Panc1 (cell line): ENCODE measurements at regions not wholly inside any gene's neighbourhood (a gene's known extent, or its start where the extent isn't known, plus 50 kb on each side); places are given as distances from the start of the nearest gene placed in this dataset.

ENCODE experiments used
- ATAC-seq: fragments of 200-7000 bp; cut with Tn5 transposase; 2 replicates; pipeline ENCODE4 v1.9.1; 2020; ENCODE audit warnings: mild to moderate bottlenecking, moderate library complexity
- BruUV-seq: library from RNA; stranded (reverse); fragments of 400-500 nt; replicated peaks from 2 replicates; lab custom pipeline; 2021; lab: Mats Ljungman, UMichigan
- CTCF ChIA-PET: fragments of 300-600 bp; sonication (Branson Sonifier 250); formaldehyde crosslinking; loops from one replicate; lab custom pipeline; 2022; ENCODE audit warnings: antibody characterized with exemption; lab: Charles Lee
- POLR2A ChIA-PET: fragments of 300-600 bp; sonication (Branson Sonifier 250); formaldehyde crosslinking; loops from one replicate; lab custom pipeline; 2022; ENCODE audit warnings: antibody characterized with exemption; lab: Charles Lee
- DNase-seq: peaks from one replicate; pipeline ENCODE4 v3.0.0-alpha.2; 2010; ENCODE audit warnings: low read depth, low spot score
- H3K27ac ChIP-seq: 2 replicates; pipeline ENCODE4 v1.5.1; 2011; ENCODE audit warnings: mild to moderate bottlenecking, low read length, inconsistent platforms
- H3K27me3 ChIP-seq: fragments of 200-500 bp; sonication (Bioruptor generic); 2 replicates; pipeline ENCODE4 v1.6.0; 2014; ENCODE audit warnings: low read length, inconsistent platforms; ENCODE audit not compliant: control insufficient read depth, insufficient read depth
- H3K36me3 ChIP-seq: fragments of 200-500 bp; sonication (Bioruptor generic); 2 replicates; pipeline ENCODE4 v1.5.1; 2014; ENCODE audit warnings: inconsistent platforms, mild to moderate bottlenecking, low read length, moderate library complexity; ENCODE audit not compliant: control insufficient read depth, insufficient read depth
- H3K4me1 ChIP-seq: 2 replicates; pipeline ENCODE4 v1.5.1; 2011; ENCODE audit warnings: inconsistent platforms, mild to moderate bottlenecking, low read length, moderate library complexity; ENCODE audit not compliant: control insufficient read depth, insufficient read depth
- H3K4me3 ChIP-seq, 2 experiments: 2 replicates each; pipeline ENCODE4 v1.5.1; 2011 to 2012; ENCODE audit warnings: low read depth in 2 of 2, low read length in 2 of 2, mild to moderate bottlenecking in 2 of 2, inconsistent platforms in 1 of 2, moderate library complexity in 1 of 2
- H3K9me3 ChIP-seq: fragments of 200-500 bp; sonication (Bioruptor generic); 2 replicates; pipeline ENCODE4 v1.5.1; 2014; ENCODE audit warnings: low read depth, mild to moderate bottlenecking, inconsistent platforms, low read length, moderate library complexity; ENCODE audit not compliant: control insufficient read depth, insufficient read depth
- CTCF ChIP-seq: fragments of 450-650 bp; IDR thresholded peaks from 2 replicates; pipeline ENCODE4 v1.5.1; 2017; ENCODE audit warnings: mild to moderate bottlenecking
- POLR2AphosphoS5 ChIP-seq: IDR thresholded peaks from 2 replicates; pipeline ENCODE4 v1.6.1; 2012; ENCODE audit warnings: mild to moderate bottlenecking, low read depth, low read length, moderate library complexity
- SIN3A ChIP-seq: IDR thresholded peaks from 2 replicates; pipeline ENCODE4 v1.6.1; 2012; ENCODE audit warnings: low read depth, mild to moderate bottlenecking, low read length, moderate library complexity, borderline replicate concordance; ENCODE audit not compliant: insufficient read depth
- TCF7L2 ChIP-seq: IDR thresholded peaks from 2 replicates; pipeline ENCODE4 v1.6.1; 2011; ENCODE audit warnings: mild to moderate bottlenecking, low read depth, low read length, inconsistent platforms
- in situ Hi-C: cut with HindIII; loops from 2 replicates; pipeline ENCODE4 v1.10.0; 2016; ENCODE audit warnings: low sequenced_read_pairs, low pct_unique_long_range_greater_than_20kb
- intact Hi-C: fragments of 100-400 bp; cut with micrococcal nuclease; formaldehyde crosslinking; loops from one replicate; pipeline ENCODE4 v1.10.0; 2022; ENCODE audit not compliant: unreplicated experiment
- TF ChIP-seq, protein P1 (sequence below), 2 experiments: IDR thresholded peaks; 2 replicates each; pipeline ENCODE4 v1.6.1; 2011 to 2012; ENCODE audit warnings: low read depth in 2 of 2, control low read depth in 1 of 2, low read length in 1 of 2, mild to moderate bottlenecking in 1 of 2, moderate library complexity in 1 of 2; ENCODE audit not compliant: insufficient read depth in 1 of 2

GRCh38 chr10:55277549-55277948, 476.5 kb upstream of the PCDH15 start:
- ATAC-seq (no peak), DNase-seq (no peak)
- intact Hi-C loops, result loop anchor here (10.0 kb wide), 1 partner anchor 457 kb away; no protein-coding TSS in a partner anchor
- Histone ChIP-seq H3K4me1 (no peaks in the 10 kb centered on the region), H3K4me3 (no peak overlapping the region), H3K27me3 (no peaks in the 10 kb centered on the region), H3K27ac (no peak overlapping the region), H3K9me3 (no peaks in the 10 kb centered on the region), H3K36me3 (no peaks in the 10 kb centered on the region)
- TF ChIP-seq POLR2AphosphoS5 (no peak), TCF7L2 (no peak), SIN3A (no peak), CTCF (no peak)
- TF ChIP-seq, protein P1, sequence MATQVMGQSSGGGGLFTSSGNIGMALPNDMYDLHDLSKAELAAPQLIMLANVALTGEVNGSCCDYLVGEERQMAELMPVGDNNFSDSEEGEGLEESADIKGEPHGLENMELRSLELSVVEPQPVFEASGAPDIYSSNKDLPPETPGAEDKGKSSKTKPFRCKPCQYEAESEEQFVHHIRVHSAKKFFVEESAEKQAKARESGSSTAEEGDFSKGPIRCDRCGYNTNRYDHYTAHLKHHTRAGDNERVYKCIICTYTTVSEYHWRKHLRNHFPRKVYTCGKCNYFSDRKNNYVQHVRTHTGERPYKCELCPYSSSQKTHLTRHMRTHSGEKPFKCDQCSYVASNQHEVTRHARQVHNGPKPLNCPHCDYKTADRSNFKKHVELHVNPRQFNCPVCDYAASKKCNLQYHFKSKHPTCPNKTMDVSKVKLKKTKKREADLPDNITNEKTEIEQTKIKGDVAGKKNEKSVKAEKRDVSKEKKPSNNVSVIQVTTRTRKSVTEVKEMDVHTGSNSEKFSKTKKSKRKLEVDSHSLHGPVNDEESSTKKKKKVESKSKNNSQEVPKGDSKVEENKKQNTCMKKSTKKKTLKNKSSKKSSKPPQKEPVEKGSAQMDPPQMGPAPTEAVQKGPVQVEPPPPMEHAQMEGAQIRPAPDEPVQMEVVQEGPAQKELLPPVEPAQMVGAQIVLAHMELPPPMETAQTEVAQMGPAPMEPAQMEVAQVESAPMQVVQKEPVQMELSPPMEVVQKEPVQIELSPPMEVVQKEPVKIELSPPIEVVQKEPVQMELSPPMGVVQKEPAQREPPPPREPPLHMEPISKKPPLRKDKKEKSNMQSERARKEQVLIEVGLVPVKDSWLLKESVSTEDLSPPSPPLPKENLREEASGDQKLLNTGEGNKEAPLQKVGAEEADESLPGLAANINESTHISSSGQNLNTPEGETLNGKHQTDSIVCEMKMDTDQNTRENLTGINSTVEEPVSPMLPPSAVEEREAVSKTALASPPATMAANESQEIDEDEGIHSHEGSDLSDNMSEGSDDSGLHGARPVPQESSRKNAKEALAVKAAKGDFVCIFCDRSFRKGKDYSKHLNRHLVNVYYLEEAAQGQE (IDR thresholded peaks at IDR 0.05; ENCODE audit: insufficient read depth in 1 of 2, low read depth in 2 of 2, low read length in 1 of 2), result no peak
- in situ Hi-C loops, result no loop called here
- CTCF ChIA-PET, result no interaction called here
- POLR2A ChIA-PET, result no interaction called here
- no TSS peak for BruUV-seq

GRCh38 chr10:55274367-55274766, 473.3 kb upstream of the PCDH15 start:
- H3K27me3 ChIP-seq, result no peaks in the 10 kb centered on the region
- ChIA-PET CTCF (no interaction called here), POLR2A (no interaction called here)
- H3K4me3 ChIP-seq, result no peak overlapping the region
- in situ Hi-C loops (no loop called here), intact Hi-C loops (loop anchor here (10.0 kb wide), 1 partner anchor 460 kb away; no protein-coding TSS in a partner anchor)
- no TSS peak for BruUV-seq
- H3K9me3 ChIP-seq, result no peaks in the 10 kb centered on the region
- H3K4me1 ChIP-seq, result no peaks in the 10 kb centered on the region
- DNase-seq (no peak), ATAC-seq (no peak)
- TF ChIP-seq, protein P1 (IDR thresholded peaks at IDR 0.05; ENCODE audit: insufficient read depth in 1 of 2, low read depth in 2 of 2, low read length in 1 of 2), result no peak
- TF ChIP-seq SIN3A (no peak), POLR2AphosphoS5 (no peak), CTCF (no peak), TCF7L2 (no peak)
- H3K36me3 ChIP-seq, result no peaks in the 10 kb centered on the region
- no peak overlapping the region for H3K27ac ChIP-seq
